H9 (cell line): ENCODE measurements at regions not wholly inside any gene's neighbourhood (a gene's known extent, or its start where the extent isn't known, plus 50 kb on each side); places are given as distances from the start of the nearest gene placed in this dataset.

Source experiments
- DNase-seq: peaks from one replicate; pipeline ENCODE4 v3.0.0-alpha.2; 2017
- H2AFZ ChIP-seq: one replicate; pipeline ENCODE4 v1.6.1; 2013; ENCODE audit warnings: mild to moderate bottlenecking, low read length, control low read depth, moderate library complexity
- H2AK5ac ChIP-seq: 2 replicates; pipeline ENCODE4 v1.6.1; 2013; ENCODE audit warnings: low read length, control low read depth, mixed read lengths; ENCODE audit not compliant: insufficient read length
- H2BK120ac ChIP-seq: one replicate; pipeline ENCODE4 v1.6.1; 2013; ENCODE audit warnings: low read depth, mild to moderate bottlenecking, low read length, control low read depth, inconsistent platforms; ENCODE audit not compliant: poor library complexity, severe bottlenecking
- H2BK12ac ChIP-seq: 2 replicates; pipeline ENCODE4 v1.6.1; 2013; ENCODE audit warnings: low read length, control low read depth, mixed read lengths, low read depth; ENCODE audit not compliant: insufficient read length
- H2BK15ac ChIP-seq: 2 replicates; pipeline ENCODE4 v1.6.1; 2013; ENCODE audit warnings: low read depth, low read length, control low read depth
- H2BK20ac ChIP-seq: one replicate; pipeline ENCODE4 v1.6.1; 2013; ENCODE audit warnings: low read depth, mild to moderate bottlenecking, low read length, control low read depth, inconsistent platforms; ENCODE audit not compliant: poor library complexity, severe bottlenecking
- H2BK5ac ChIP-seq: 2 replicates; pipeline ENCODE4 v1.6.1; 2013; ENCODE audit warnings: low read length, control low read depth, mixed read lengths; ENCODE audit not compliant: insufficient read length
- H3K14ac ChIP-seq: 2 replicates; pipeline ENCODE4 v1.6.1; 2013; ENCODE audit warnings: low read length, control low read depth; ENCODE audit not compliant: insufficient read depth
- H3K18ac ChIP-seq: 2 replicates; pipeline ENCODE4 v1.6.1; 2013; ENCODE audit warnings: low read depth, mild to moderate bottlenecking, mixed read lengths, low read length, control low read depth; ENCODE audit not compliant: insufficient read length
- H3K23ac ChIP-seq: 2 replicates; pipeline ENCODE4 v1.6.1; 2013; ENCODE audit warnings: low read length, control low read depth, mixed read lengths, low read depth; ENCODE audit not compliant: insufficient read length
- H3K23me2 ChIP-seq: 2 replicates; pipeline ENCODE4 v1.6.1; 2013; ENCODE audit warnings: low read depth, mild to moderate bottlenecking, mixed read lengths, low read length, control low read depth; ENCODE audit not compliant: insufficient read length, poor library complexity, severe bottlenecking
- H3K27ac ChIP-seq: 2 replicates; pipeline ENCODE4 v1.5.1; 2013; ENCODE audit warnings: low read length, control low read depth, mixed read lengths, low read depth; ENCODE audit not compliant: insufficient read length
- H3K27me3 ChIP-seq: 2 replicates; pipeline ENCODE4 v1.6.1; 2013; ENCODE audit warnings: low read length, control low read depth, inconsistent platforms; ENCODE audit not compliant: insufficient read depth
- H3K4ac ChIP-seq: 2 replicates; pipeline ENCODE4 v1.6.1; 2013; ENCODE audit warnings: low read depth, mild to moderate bottlenecking, control low read depth, inconsistent platforms, low read length, moderate library complexity
- H3K4me1 ChIP-seq: 2 replicates; pipeline ENCODE4 v1.6.1; 2013; ENCODE audit warnings: low read length, control low read depth, inconsistent platforms; ENCODE audit not compliant: insufficient read depth
- H3K4me2 ChIP-seq: 2 replicates; pipeline ENCODE4 v1.6.1; 2013; ENCODE audit warnings: low read length, control low read depth, mixed read lengths; ENCODE audit not compliant: insufficient read length, insufficient read depth
- H3K56ac ChIP-seq: 2 replicates; pipeline ENCODE4 v1.6.1; 2013; ENCODE audit warnings: low read depth, mild to moderate bottlenecking, mixed read lengths, low read length, control low read depth; ENCODE audit not compliant: insufficient read length
- H3K79me1 ChIP-seq: 2 replicates; pipeline ENCODE4 v1.6.1; 2013; ENCODE audit warnings: low read depth, mild to moderate bottlenecking, moderate library complexity, low read length, control low read depth, inconsistent platforms; ENCODE audit not compliant: insufficient read depth, poor library complexity, severe bottlenecking
- H3K79me2 ChIP-seq: 2 replicates; pipeline ENCODE4 v1.6.1; 2013; ENCODE audit warnings: low read length, control low read depth, inconsistent platforms; ENCODE audit not compliant: insufficient read depth
- H3K9ac ChIP-seq: 2 replicates; pipeline ENCODE4 v1.6.1; 2013; ENCODE audit warnings: low read length, control low read depth, mixed read lengths; ENCODE audit not compliant: insufficient read length; ENCODE audit errors: extremely low read depth
- H3K9me3 ChIP-seq: one replicate; pipeline ENCODE4 v1.6.1; 2013; ENCODE audit warnings: low read depth, low read length, inconsistent platforms; ENCODE audit not compliant: control insufficient read depth
- H3T11ph ChIP-seq: one replicate; pipeline ENCODE4 v1.6.1; 2013; ENCODE audit warnings: mild to moderate bottlenecking, low read length, control low read depth, inconsistent platforms
- H4K20me1 ChIP-seq: one replicate; pipeline ENCODE4 v1.6.1; 2013; ENCODE audit not compliant: control insufficient read depth, insufficient read length, insufficient read depth
- H4K5ac ChIP-seq: 2 replicates; pipeline ENCODE4 v1.6.1; 2013; ENCODE audit warnings: low read depth, mild to moderate bottlenecking, mixed read lengths, low read length, control low read depth; ENCODE audit not compliant: insufficient read length
- H4K8ac ChIP-seq: replicated peaks from 2 replicates; pipeline ENCODE4 v1.6.1; 2013; ENCODE audit warnings: low read length, control low read depth, mixed read lengths, low read depth; ENCODE audit not compliant: insufficient read length
- H4K91ac ChIP-seq: 2 replicates; pipeline ENCODE4 v1.6.1; 2013; ENCODE audit warnings: low read depth, mild to moderate bottlenecking, moderate library complexity, mixed read lengths, low read length, control low read depth; ENCODE audit not compliant: insufficient read length
- H3K27ac Mint-ChIP-seq, 3 experiments: 2 replicates in 2 of 3; 3 replicates in 1 of 3; pipeline ENCODE4 v1.8.0; 2020 to 2021; ENCODE audit warnings: mixed read lengths in 3 of 3, mild to moderate bottlenecking in 1 of 3, moderate library complexity in 1 of 3
- H3K27me3 Mint-ChIP-seq: 2 replicates; pipeline ENCODE4 v1.8.0; 2021; ENCODE audit warnings: low read depth, mild to moderate bottlenecking, moderate library complexity, mixed read lengths
- H3K36me3 Mint-ChIP-seq, 3 experiments: 2 replicates in 2 of 3; 3 replicates in 1 of 3; pipeline ENCODE4 v1.8.0; 2020 to 2021; ENCODE audit warnings: low read depth in 3 of 3, mixed read lengths in 3 of 3; ENCODE audit not compliant: insufficient read depth in 1 of 3
- H3K4me1 Mint-ChIP-seq, 2 experiments: 2 replicates each; pipeline ENCODE4 v1.8.0; 2020; ENCODE audit warnings: mixed read lengths in 2 of 2
- H3K4me3 Mint-ChIP-seq, 2 experiments: 2 replicates in 1 of 2; 3 replicates in 1 of 2; pipeline ENCODE4 v1.8.0; 2020 to 2021; ENCODE audit warnings: mild to moderate bottlenecking in 2 of 2, mixed read lengths in 2 of 2, moderate library complexity in 1 of 2
- H3K9me3 Mint-ChIP-seq, 2 experiments: 2 replicates in 1 of 2; 3 replicates in 1 of 2; pipeline ENCODE4 v1.8.0; 2020; ENCODE audit warnings: mild to moderate bottlenecking in 2 of 2, mixed read lengths in 2 of 2, moderate library complexity in 1 of 2
- CTCF ChIP-seq: fragments of 200-600 bp; sonication (generic); conservative IDR thresholded peaks from 3 replicates; pipeline ENCODE4 v1.8.0; 2021; ENCODE audit warnings: antibody characterized with exemption, mild to moderate bottlenecking

DNA sequence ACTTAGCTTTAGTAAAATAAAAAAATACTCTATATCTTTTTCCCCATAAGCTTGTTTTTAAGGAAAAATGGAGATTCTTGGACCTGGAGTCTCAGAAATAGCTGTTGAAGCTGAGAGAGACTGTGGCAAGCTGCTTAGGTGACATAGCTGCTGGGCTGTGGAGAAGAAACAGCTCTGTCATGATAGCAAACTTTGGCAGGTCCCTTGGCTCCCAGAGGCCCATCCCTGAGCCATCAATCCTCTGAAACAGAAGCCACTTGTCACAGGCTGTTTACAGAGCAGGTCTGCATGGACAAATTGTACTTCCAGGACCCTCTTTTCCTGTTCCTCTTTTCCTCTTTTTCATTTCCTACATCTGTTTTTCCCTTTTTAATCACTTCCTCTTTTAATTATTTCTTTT is 1370.1 kb upstream of the CRIM1 start:
- Histone ChIP-seq H4K8ac (no peak overlapping the region), H4K91ac (no peak overlapping the region)
- H3K27ac Mint-ChIP-seq: no peak overlapping the region

More for the DNA sequence above, 1370.1 kb upstream of the CRIM1 start:
- no peak overlapping the region for H2BK5ac ChIP-seq
- no peak overlapping the region for H3K4me2 ChIP-seq
- no peak for TF ChIP-seq CTCF
- no peaks in the 10 kb centered on the region for H3K4me1 Mint-ChIP-seq
- no peaks in the 10 kb centered on the region for H3K27me3 Mint-ChIP-seq
- H3K4me1 ChIP-seq: no peaks in the 10 kb centered on the region
- H2BK120ac ChIP-seq: no peak overlapping the region
- H3T11ph ChIP-seq: no peak overlapping the region
- no peaks in the 10 kb centered on the region for H3K9me3 ChIP-seq
- H3K79me1 ChIP-seq: no peaks in the 10 kb centered on the region
- no peaks in the 10 kb centered on the region; a peak in 1 of 7 replicates for H3K36me3 Mint-ChIP-seq
- no peak overlapping the region for H2BK12ac ChIP-seq
- no peak overlapping the region for H3K56ac ChIP-seq
- no peak overlapping the region for H3K23ac ChIP-seq
- H3K18ac ChIP-seq: no peak overlapping the region
- no peaks in the 10 kb centered on the region for H3K79me2 ChIP-seq
- no peaks in the 10 kb centered on the region for H4K20me1 ChIP-seq
- no peak overlapping the region for H2AK5ac ChIP-seq
- H3K27me3 ChIP-seq: no peaks in the 10 kb centered on the region
- no peak overlapping the region for H3K27ac ChIP-seq
- no peak overlapping the region for H3K4ac ChIP-seq
- no peak overlapping the region for H3K14ac ChIP-seq
- H3K9me3 Mint-ChIP-seq: no peaks in the 10 kb centered on the region
- no peak for DNase-seq
- no peak overlapping the region for H4K5ac ChIP-seq
- H2BK20ac ChIP-seq: no peak overlapping the region
- H2BK15ac ChIP-seq: no peak overlapping the region
- H3K9ac ChIP-seq: no peak overlapping the region
- H2AFZ ChIP-seq: no peak overlapping the region
- H3K23me2 ChIP-seq: no peaks in the 10 kb centered on the region
- H3K4me3 Mint-ChIP-seq: no peak overlapping the region
